ENCODE measurements at regions not wholly inside any gene's neighbourhood (a gene's known extent, or its start where the extent isn't known, plus 50 kb on each side); places are given as distances from the start of the nearest gene placed in this dataset.
A peak's percentile ranks its signal among the peaks of the same experiment; 100 is the strongest.

- DNase-seq = no peak
Observed at GRCh38 chr1:209504571-209504970, 78.9 kb upstream of the CAMK1G start.

GRCh38 chr1:209505044-209505443 is 78.5 kb upstream of the CAMK1G start:
- DNase-seq = no peak

- no peak for DNase-seq
Observed at GRCh38 chr1:209506101-209506500, 77.4 kb upstream of the CAMK1G start.

- DNase-seq = no peak
Observed at GRCh38 chr1:209509039-209509438, 74.5 kb upstream of the CAMK1G start.

- DNase-seq = no peak
Observed at GRCh38 chr1:209510063-209510462, 73.5 kb upstream of the CAMK1G start.

GRCh38 chr1:209511169-209511568 is 72.3 kb upstream of the CAMK1G start:
- DNase-seq = no peak

- DNase-seq = no peak
Observed at GRCh38 chr1:209512821-209513220, 70.7 kb upstream of the CAMK1G start.

GRCh38 chr1:209513226-209513625 is 70.3 kb upstream of the CAMK1G start:
- DNase-seq = peak; percentile 22 to 44

GRCh38 chr1:209516771-209517680 is 66.5 kb upstream of the CAMK1G start:
- DNase-seq = no peak

- DNase-seq = no peak
Observed at GRCh38 chr1:209517681-209518050, 65.8 kb upstream of the CAMK1G start.

GRCh38 chr1:209519786-209520185 is 63.7 kb upstream of the CAMK1G start:
- no peak for DNase-seq

- DNase-seq = no peak
Observed at GRCh38 chr1:209522826-209523225, 60.7 kb upstream of the CAMK1G start.

GRCh38 chr1:209526137-209526536 is 57.4 kb upstream of the CAMK1G start:
- no peak for DNase-seq

GRCh38 chr1:209527372-209527771 is 56.1 kb upstream of the CAMK1G start:
- no peak for DNase-seq

GRCh38 chr1:209527993-209528717 is 55.4 kb upstream of the CAMK1G start:
- DNase-seq = no peak

GRCh38 chr1:209529233-209529632 is 54.3 kb upstream of the CAMK1G start:
- no peak for DNase-seq

- no peak for DNase-seq
Observed at GRCh38 chr1:209531006-209531405, 52.5 kb upstream of the CAMK1G start.

- no peak for DNase-seq
Observed at GRCh38 chr1:209531549-209531948, 52.0 kb upstream of the CAMK1G start.

Measured in AML-193 (cell line).